Calu3 (cell line): ENCODE measurements at regions not wholly inside any gene's neighbourhood (a gene's known extent, or its start where the extent isn't known, plus 50 kb on each side); places are given as distances from the start of the nearest gene placed in this dataset.

Experiments used
- BruUV-seq: library from RNA; stranded (reverse); fragments of 400-500 nt; replicated peaks from 2 replicates; lab custom pipeline; 2021; lab: Mats Ljungman, UMichigan
- CTCF ChIA-PET: fragments of 300-600 bp; sonication (Branson Sonifier 250); formaldehyde crosslinking; loops from one replicate; lab custom pipeline; 2022; ENCODE audit warnings: antibody characterized with exemption; lab: Charles Lee
- DNase-seq: peaks from one replicate; pipeline ENCODE4 v3.0.0; 2022
- H3K27ac Mint-ChIP-seq: one replicate; pipeline ENCODE4 v1.8.0; 2022; ENCODE audit warnings: mixed read lengths; ENCODE audit not compliant: unreplicated experiment
- H3K27me3 Mint-ChIP-seq: one replicate; pipeline ENCODE4 v1.8.0; 2022; ENCODE audit warnings: mixed read lengths; ENCODE audit not compliant: unreplicated experiment
- H3K36me3 Mint-ChIP-seq: one replicate; pipeline ENCODE4 v1.8.0; 2022; ENCODE audit warnings: mild to moderate bottlenecking, moderate library complexity, mixed read lengths; ENCODE audit not compliant: insufficient read depth, unreplicated experiment
- H3K4me1 Mint-ChIP-seq: one replicate; pipeline ENCODE4 v1.8.0; 2022; ENCODE audit warnings: mild to moderate bottlenecking, low read depth, mixed read lengths; ENCODE audit not compliant: unreplicated experiment
- H3K4me3 Mint-ChIP-seq: one replicate; pipeline ENCODE4 v1.8.0; 2022; ENCODE audit warnings: mild to moderate bottlenecking, low read depth, moderate library complexity, mixed read lengths; ENCODE audit not compliant: unreplicated experiment
- H3K9me3 Mint-ChIP-seq: one replicate; pipeline ENCODE4 v1.8.0; 2022; ENCODE audit warnings: low read depth, mixed read lengths; ENCODE audit not compliant: unreplicated experiment
- CTCF ChIP-seq: fragments of 200-600 bp; IDR thresholded peaks from one replicate; pipeline ENCODE4 v1.8.0; 2022; ENCODE audit warnings: antibody characterized with exemption; ENCODE audit not compliant: unreplicated experiment
- intact Hi-C: fragments of 100-400 bp; cut with micrococcal nuclease; formaldehyde crosslinking; loops from one replicate; pipeline ENCODE4 v1.10.0; 2022; ENCODE audit not compliant: unreplicated experiment

DNA sequence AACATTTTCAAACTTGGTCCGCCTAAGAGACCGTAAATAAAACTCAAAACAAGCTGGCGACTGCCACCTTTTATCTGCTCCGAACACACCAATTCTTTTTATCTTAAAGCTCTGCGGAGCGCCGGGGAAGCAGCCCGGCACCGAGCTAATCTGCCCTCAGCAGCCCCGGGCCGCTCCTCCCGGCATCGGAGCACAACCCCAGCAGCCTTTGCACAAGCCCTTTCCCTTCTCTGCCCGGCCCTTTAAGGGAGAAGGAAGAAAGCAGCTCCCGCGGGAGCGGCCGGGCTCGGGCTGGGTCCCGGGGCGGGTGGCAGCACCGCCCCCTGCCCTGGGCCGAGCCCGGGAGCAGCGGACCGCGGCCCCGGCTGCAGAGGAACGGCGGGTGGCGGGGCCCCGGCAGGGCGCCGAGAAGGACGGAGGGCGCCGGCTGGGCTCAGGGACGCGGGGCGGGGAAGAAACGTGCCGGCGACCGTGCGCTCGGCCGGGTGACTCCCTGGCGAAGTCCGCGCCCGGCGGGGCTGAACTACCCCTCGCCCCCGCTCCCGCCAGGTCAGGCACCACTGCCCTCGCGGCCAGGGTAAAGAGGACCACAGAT, 133.6 kb upstream of the C11orf58 start:
- H3K9me3 Mint-ChIP-seq = no peaks in the 10 kb centered on the region

GRCh38 chr11:16603890-16604793, 134.3 kb upstream of the C11orf58 start:
- DNase-seq = peak; percentile 51
- H3K4me3 Mint-ChIP-seq = no peak overlapping the region
- BruUV-seq = no TSS peak
- H3K36me3 Mint-ChIP-seq = no peaks in the 10 kb centered on the region
- CTCF ChIA-PET = interaction anchor here (0.8 to 3.0 kb wide), 4 partner anchors 10 to 563 kb away, joined by 3 to 11 read pairs (median 4); no protein-coding TSS in a partner anchor
- no peak for TF ChIP-seq CTCF
- intact Hi-C loops = loop anchor here (2.0 to 10.0 kb wide), 4 partner anchors 207 to 703 kb away; no protein-coding TSS in a partner anchor
- H3K27me3 Mint-ChIP-seq = no peaks in the 10 kb centered on the region
- H3K9me3 Mint-ChIP-seq = no peaks in the 10 kb centered on the region
- peaks cover 14% of the 10 kb centered on the region for H3K4me1 Mint-ChIP-seq
- H3K27ac Mint-ChIP-seq = peak overlapping the region; percentile 45

More for the DNA sequence above, 133.6 kb upstream of the C11orf58 start:
- peak; percentile 56 for DNase-seq
- no peaks in the 10 kb centered on the region for H3K27me3 Mint-ChIP-seq
- peaks cover 14% of the 10 kb centered on the region for H3K4me1 Mint-ChIP-seq
- CTCF ChIA-PET = interaction anchor here (0.8 to 3.0 kb wide), 5 partner anchors 9 to 692 kb away, joined by 3 to 11 read pairs (median 4); no protein-coding TSS in a partner anchor
- no peak overlapping the region for H3K4me3 Mint-ChIP-seq
- intact Hi-C loops = loop anchor here (2.0 to 10.0 kb wide), 9 partner anchors 208 to 704 kb away; no protein-coding TSS in a partner anchor
- no peak for TF ChIP-seq CTCF
- H3K36me3 Mint-ChIP-seq = no peaks in the 10 kb centered on the region
- peak overlapping the region; percentile 45 for H3K27ac Mint-ChIP-seq
- no TSS peak for BruUV-seq

DNA sequence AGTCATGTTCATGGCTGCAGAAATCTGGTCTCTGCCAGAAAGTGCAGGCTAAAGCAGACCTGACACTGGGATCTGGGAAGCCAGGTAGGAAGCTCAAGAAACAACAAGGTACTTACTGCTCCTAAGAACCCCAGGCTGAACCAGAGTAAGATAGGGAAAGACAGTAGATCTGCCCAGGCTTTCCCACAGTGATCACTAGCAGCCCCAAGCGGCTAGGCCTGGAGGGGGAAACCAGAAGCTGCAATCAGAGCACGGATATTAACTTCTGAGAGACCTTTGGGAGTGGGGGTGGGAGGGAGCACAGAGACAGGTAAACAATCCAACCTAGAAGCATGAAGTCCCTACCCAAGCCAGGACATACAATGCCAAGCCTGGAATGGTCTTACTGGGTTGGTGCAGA, 135.2 kb upstream of the C11orf58 start:
- H3K9me3 Mint-ChIP-seq = no peaks in the 10 kb centered on the region
- no peak overlapping the region for H3K27ac Mint-ChIP-seq
- peaks cover 14% of the 10 kb centered on the region for H3K4me1 Mint-ChIP-seq
- no peak for TF ChIP-seq CTCF
- intact Hi-C loops = loop anchor here (5.0 to 10.0 kb wide), 3 partner anchors 206 to 598 kb away; no protein-coding TSS in a partner anchor
- H3K27me3 Mint-ChIP-seq = no peaks in the 10 kb centered on the region
- DNase-seq = peak; percentile 32
- BruUV-seq = no TSS peak
- CTCF ChIA-PET = interaction anchor here (3.0 kb wide), 1 partner anchor 11 kb away, joined by 11 read pairs; no protein-coding TSS in a partner anchor
- H3K36me3 Mint-ChIP-seq = no peaks in the 10 kb centered on the region
- no peak overlapping the region for H3K4me3 Mint-ChIP-seq

DNA sequence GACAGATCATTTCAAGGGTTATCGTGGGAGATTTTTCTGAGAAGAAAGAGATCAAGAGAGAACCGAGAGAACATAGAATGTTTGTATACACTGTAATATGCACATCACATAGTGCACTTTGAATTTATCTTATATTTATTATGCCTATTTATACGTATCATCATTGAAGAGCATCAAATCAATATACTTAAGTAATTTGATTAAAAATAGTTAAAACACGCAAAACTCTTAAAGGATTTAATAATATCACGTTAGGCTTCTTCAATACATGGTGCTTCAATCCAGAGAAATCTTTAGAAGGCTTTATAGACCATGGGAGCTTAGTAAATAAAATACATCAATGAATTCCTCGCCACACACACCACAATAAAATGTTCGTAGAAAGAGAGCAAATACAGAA, 139.5 kb upstream of the C11orf58 start:
- no peak for TF ChIP-seq CTCF
- no TSS peak for BruUV-seq
- CTCF ChIA-PET = no interaction called here
- no peak for DNase-seq
- no peaks in the 10 kb centered on the region for H3K27me3 Mint-ChIP-seq
- no peaks in the 10 kb centered on the region for H3K36me3 Mint-ChIP-seq
- intact Hi-C loops = no loop called here
- no peaks in the 10 kb centered on the region for H3K9me3 Mint-ChIP-seq
- H3K27ac Mint-ChIP-seq = no peak overlapping the region
- H3K4me1 Mint-ChIP-seq = peaks cover 14% of the 10 kb centered on the region
- no peak overlapping the region for H3K4me3 Mint-ChIP-seq
